Stimulated activated CD8-positive, alpha-beta memory T cell treated with anti-CD3 and anti-CD28 coated beads, Interleukin-12 subunit alpha, Interleukin-12 subunit beta, amount 100 ng/mL, for 24 hours (primary cell): ENCODE measurements at regions not wholly inside any gene's neighbourhood (a gene's known extent, or its start where the extent isn't known, plus 50 kb on each side); places are given as distances from the start of the nearest gene placed in this dataset.

ENCODE experiments used
- DNase-seq: peaks from one replicate; pipeline ENCODE4 v3.0.0-alpha.2; 2020; ENCODE audit errors: extremely low read depth

DNA sequence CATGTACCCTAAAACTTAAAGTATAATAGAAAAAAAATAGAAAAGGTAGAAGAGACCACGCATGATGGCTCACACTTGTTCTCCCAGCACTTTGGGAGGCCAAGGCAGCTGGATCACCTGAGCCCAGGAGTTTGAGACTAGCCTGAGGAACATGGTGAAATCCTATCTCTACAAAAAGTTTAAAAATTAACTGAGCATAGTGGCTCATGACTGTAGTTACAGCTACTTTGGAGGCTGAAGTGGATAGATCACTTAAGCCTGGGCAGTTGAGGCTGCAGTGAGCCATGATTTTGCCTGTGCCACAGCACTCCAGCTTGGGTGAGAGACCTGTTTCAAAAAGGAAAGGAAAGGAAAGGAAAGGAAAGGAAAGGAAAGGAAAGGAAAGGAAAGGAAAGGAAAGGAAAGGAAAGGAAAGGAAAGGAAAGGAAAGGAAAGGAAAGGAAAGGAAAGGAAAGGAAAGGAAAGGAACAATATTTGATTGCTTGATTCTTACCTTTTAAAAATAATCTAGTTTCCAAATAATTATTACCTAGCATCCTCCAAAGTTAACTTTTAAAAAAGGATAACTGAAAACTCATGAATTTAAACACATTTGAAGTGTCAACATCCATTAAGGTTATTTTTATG, 99.9 kb upstream of the PAX6 start:
- DNase-seq = no peak

DNA sequence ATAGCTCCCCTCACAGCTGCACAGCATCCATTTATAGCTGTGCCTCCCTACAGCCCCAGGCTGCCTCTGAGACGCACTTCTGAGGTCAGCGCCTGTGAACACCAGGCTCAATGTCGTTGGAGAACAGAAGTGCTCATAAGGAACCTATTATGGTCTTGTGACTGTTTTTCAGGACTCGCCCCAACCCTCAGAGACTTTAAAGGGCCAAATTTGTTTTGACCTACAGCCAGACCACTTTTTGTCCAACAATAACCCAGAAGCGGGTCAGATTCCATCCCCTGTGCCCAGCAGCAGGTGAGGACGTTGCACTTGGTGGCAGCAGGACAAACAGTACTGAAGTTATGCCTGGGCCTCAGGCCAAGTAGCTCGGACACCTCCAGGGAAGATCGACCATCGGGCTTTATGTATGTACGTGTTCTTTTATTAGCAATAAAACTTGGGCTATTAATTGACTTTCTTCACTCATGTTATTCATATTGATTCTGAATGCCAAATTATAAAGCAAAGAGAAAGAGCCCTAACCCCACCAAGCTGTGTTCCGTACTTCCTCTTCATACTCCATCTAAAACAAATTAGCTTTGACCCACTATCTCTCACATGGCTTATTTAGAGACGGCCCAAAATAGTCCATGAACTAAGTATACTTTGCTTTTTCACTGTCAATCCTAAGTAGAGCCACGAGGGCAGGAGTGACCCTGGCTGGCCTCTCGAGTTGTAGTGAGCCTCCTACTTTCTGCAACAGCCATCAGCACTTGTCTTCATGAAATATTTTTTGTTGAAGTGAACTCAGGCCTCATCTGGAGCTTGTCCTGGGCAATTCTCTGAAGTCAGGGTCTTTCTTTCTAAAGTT, 92.3 kb upstream of the PAX6 start:
- DNase-seq = no peak

DNA sequence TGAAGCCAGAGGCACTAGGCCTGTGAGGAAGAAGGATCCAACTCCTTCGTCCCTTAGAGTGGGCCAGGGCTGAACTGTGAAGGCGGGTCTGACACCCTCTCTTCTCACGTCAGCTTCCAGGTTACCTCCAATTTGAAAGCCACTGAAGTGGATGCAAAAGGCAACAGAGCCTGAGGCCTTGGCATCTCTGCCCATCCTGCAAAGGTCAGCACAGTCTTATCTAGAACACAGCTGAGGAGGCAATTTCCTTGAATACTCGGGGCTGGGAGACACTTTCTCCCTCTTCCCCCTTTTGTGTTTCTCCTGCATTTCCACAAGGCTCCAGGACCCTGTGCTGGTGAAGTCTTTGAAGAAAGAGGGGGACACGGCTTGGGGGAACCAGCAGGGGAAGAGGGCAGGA, 91.6 kb upstream of the PAX6 start:
- no peak for DNase-seq

DNA sequence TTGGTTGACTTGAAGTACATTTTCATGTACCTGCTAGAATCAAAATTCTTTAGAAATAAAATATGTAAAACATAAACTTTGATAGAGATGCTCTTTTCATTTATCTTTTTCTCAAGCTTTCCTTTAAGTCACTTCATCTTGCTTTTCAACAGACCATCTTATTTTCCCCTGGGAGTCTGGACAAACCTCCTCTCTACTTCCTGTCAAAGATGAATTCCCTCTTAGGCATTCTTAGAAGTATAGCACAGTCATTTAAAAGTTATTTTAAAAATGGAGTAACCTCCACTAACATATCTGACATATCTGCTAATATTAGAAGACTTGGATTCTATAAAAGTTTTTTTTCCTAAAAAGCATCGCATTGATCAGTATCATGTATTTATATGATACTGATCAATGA, 84.8 kb upstream of the PAX6 start:
- no peak for DNase-seq

DNA sequence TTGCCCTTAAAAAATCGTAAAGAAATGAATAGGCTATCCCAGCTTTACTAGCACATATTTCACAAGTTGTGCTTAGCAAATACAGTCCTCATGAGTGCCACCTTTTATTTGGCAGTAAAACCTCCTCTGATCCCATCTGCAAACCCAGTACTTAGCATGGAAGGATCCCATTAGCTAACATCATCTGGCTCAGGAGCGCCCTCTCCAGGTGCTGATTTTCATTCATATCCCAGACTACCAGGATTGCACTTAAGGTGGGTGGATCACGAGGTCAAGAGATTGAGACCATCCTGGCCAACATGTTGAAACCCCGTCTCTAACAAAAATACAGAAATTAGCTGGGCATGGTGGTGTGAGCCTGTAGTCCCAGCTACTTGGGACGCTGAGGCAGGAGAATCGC, 76.1 kb upstream of the PAX6 start:
- DNase-seq = no peak

DNA sequence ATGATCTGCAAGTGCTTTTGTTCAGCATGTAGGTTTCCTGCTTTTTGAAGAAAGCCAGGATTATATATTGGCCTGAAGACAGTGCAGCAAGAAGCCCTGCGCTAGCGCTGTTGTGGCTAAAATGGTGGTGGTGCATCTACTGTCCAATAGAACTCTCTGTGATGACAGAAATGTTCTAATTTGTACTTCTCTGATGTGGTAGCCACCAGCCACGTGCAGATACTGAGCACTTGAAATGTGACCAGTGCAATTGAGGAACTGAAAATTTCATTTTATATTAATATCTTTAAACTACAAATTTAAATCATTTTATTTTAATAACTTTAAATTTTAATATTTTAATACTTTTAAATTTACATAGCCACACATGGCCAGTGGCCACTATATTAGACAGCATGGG, 73.0 kb upstream of the PAX6 start:
- no peak for DNase-seq

DNA sequence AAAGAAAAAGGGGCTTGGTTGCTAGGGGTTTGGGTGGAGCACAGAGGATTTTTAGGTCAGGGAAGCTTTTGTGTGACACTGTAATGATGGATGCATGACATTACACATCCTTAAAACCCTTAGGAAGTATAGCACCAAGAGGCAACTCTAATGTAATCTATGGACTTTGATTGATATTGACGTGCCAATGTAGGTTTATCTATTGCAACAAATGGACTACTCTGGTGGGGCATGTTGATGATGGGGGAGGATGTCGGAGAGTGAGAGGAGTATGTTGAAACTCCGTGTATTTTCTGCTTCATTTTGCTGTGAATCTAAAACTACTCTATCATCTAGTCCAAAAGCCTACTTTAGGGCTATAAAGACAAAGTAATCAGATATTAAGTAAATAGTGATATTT, 72.3 kb upstream of the PAX6 start:
- DNase-seq = no peak

DNA sequence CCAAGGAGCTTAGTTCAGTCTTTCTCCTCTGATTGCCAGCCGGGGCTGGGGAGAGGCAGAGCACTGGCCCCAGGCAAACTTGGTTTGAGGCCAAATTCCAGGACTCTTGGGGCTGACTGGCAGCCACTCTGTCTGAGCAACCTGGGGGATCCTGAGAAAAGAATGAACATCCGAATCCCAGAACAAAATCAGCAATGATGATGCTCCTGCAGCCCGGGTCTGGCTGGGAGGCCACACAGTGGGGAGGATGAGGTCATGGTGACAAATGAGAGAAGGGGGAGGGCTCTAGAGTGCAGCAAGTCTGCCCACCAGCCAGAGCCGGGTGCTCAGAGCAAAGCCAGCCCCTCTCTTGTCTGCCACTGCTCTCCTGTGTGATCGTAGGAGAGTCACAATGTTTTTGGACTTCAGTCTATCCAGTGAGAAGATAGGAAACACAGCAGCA, 71.8 kb upstream of the PAX6 start:
- no peak for DNase-seq

DNA sequence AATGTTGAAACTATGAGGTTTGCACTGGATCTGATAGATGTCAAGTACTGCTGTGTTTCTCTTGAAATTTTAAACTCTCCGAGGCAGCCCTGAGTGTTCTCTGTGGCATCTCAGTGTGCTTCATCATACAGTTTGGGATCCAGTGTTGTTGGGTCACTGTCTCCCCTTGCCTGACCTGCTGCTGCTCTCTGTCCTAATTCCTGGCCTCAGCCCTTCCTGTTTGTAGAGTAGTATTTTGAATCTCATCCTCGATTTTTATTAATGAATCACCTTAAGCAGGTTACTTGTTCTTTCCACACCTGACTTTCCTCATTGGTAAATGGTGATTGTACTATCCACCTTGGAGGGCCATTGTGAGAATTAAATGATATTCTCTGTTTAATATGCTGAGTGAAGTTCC, 70.7 kb upstream of the PAX6 start:
- no peak for DNase-seq

DNA sequence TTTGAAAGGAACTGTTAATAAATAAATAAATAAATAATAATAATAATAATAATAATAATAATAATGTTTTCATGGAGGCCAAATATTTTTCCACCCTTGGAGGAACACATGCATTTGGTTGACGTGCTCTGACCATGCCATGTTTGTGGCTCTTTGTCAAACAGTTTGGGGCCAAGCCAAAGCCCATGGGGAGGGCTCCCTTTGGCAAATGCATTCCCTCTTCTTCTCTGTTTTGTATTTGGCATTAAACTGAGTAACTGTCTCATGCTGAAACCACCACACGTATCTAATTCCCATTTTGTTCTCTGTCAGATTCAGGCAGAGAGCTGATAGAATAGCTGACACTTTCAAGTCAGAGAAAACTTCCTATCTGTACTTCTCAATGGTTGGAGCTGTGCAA, 68.6 kb upstream of the PAX6 start:
- DNase-seq = no peak

DNA sequence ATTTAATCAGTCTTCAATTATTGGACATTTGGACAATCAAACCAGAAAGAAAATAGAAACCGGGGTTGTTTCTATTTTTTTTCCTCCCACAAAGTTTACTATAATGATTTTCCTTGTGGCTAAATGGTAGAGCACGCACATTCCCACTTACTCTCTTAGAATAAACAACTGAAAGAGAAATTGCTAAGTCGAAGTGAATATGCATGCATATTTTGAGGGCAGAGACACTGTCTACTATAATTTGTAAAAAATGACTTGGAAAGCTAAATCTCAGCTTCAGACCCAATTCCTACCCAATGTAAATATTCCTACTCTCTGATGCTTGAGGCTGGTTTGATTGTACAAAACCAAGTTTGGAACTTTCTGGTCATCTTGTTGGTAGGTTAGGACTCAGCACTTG, 66.7 kb upstream of the PAX6 start:
- DNase-seq = no peak

DNA sequence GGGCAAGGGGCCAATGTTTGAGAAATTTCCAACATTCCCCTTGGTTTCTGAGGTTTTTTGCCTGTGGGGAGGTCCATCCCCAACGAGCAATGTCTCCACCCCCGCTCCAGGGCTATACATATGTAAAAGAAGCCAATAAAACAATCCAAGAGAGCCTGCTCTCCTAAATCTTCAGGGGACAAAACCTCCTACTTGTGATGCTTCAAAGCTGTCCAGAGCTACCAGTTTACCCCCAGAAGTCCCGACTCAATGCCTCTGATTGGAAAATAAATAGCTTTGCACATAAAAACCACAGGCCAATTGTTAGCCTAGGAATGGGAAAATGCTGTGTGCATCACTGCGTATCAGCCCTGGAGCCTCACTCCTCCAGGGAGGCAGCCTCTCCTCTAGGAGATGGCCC, 66.0 kb upstream of the PAX6 start:
- no peak for DNase-seq

DNA sequence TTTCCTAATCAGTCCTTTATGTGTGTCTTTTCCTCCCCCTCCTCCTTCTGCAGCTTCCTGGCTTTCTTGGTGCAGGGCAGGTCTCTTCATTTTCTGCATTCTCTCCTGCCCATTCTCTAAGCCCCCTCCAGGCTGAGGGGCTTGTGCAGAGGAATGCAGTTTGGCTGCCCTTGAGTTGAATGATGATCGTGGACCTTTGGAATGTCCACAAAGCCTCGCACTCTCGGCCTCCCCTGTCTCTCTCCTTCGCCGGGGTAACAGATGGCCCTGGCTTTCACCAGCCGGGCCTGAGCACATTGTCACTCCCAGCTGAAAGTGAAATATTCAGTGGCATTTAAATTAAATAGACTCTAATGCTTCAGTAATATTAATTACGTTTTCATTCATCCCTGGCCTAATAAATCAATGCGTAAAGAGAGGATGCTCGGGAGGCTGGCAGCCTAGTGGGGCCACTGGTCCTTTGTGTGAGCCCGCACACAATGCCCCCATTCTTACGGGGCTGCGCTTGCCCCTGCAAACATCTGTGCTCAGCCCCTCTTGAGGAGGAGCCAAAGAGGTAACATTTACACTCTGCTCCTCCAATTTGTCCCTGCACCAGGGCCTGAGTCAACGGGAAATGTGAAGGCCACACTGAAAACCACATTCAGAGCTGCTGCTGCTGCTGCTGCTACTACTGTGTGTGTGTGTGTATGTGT, 64.9 kb upstream of the PAX6 start:
- no peak for DNase-seq

DNA sequence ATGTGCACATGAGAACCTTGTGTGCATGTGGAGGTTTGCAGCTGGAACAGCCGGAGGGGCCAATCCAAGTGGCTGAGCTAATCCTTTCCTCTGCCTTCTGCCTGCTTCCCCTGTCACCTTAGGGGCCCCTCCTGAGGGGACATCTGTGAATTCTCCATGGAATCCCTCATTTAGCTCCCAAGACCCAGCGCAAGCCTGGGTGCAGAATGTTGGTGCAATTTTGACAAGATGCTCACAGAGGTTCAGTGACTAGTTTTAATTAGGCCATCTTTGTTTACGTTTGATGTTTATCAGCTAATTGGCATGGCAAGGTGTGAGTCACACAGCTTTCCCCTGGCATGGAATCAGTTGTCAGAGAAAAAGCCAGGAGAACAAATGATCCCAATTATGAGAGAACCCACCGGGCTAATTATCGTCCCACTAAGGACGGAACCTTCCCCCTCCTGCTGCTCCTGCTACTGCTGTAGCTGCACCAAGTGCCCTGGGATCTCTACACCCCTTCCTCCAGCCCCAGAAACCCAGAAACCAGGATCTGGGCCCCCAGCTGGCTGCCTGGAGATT, 63.6 kb upstream of the PAX6 start:
- DNase-seq = no peak

DNA sequence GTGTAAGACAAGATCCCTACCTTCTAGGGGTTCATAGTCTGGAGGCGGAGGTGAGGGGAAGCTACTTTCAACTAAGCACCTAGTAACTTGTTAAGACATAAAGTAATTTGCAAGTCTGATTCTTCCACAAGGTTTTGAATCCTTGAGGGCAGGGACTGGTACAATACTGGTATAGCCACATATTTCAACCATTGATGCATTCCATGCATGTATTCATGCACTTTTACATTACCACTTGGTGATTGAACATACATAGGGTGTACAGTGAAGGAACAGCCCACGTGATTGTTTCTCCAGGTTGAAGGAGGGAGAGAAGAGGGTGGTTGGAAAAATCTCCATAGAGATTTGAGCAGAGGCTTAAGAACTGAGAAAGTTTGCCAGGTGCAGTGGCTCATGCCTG, 62.0 kb upstream of the PAX6 start:
- no peak for DNase-seq

DNA sequence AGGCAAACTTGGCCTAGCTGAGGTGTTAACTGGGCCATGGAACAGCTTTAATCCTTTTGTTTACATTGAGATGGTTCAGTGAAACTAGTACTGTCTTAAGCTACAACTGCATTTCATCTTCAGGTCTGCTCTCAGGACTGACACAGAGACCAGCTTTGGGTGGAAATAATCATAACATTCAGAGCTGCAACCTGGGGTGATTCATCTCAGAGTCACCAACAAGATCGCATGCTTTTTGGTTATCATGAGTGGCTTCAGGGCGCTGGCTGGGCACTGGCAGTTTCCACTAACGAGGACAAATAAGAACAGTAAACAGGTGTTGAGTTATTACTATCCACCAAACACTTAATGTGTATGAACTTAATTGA, 60.9 kb upstream of the PAX6 start:
- DNase-seq = no peak

DNA sequence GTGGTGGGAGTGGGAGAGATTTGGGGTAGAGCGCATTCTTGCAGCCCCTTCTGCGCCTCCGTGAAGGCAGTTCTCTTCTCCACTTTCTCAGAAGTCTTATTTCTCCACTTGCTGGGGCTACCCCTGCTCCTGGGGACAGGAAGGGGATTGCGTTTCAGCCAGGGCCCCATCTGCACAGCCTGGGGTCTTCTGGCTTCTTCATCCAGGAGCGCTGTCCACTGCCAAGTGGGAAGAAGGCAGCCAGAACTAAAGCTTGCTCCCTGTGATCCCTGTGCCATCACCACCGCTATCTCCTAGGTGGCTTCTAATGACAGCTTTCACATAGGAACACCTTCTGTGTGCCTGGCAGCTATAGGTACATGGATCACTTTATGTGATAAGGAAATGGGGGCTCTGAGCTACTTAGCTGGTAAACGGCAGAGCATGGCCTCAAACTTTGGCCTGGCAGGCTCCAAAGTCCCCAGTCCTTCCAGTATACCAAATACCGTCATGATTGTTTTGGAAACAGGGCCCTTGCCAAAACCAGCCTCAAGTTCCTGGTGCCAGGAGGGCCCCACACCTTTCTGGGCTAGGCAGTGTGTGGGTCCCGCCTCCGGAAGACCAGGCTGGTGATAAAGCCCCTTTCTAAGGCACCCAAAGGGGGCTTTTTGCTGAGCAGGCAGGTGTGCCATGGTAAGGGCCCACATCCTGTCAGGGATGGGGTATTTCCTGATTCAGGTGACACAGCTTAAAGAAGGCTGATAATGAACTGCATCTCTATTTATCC, 60.4 kb upstream of the PAX6 start:
- DNase-seq = no peak

DNA sequence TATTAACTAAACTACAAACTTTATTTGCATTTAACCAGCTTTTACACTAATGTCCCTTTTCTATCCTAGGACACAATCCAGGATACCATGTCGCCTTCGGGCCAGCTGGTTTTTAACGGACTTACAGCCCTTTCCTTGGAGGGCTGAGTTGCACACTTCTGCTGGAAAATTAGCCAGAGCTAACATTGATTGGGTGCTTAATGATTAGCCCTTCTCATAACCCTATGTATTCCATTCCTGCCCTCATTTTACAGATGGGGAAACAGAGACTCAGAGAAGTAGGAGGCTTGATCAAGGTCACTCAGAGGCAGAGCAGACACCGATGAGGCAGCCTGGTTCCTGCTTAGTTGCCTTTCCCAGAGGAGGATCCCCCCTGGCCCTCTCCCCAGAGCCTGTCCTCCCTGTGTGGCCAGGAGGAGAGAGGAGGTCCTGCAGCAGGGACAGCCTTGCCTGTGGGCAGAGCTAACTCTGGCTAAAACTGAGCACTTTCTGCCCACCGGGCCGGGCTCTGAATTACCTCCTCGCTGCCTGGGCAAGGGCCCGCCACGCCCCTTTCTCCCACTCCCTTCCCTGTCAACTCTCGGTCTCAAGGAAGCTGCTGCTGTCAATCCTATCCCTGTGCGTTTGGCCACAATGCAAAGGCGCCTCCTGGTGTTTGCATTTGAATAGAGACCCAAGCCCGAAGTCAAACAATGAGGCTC, 59.6 kb upstream of the PAX6 start:
- DNase-seq = no peak

DNA sequence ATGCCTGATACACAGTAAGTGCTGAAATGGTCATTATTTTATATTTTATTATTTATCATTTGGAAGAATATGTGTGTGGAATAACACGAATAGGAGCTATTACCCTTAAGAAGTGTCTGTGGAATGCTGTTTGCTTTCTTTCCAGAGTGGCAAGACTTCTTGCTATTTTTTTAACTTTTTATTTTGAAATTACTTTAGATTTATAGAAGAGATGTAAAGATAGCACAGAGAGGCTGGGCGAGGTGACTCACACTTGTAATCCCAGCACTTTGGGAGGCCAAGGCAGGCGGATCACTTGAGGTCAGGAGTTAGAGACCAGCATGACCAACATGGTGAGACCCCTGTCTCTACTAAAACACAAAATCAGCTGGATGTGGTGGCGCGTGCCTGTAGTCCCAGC, 58.9 kb upstream of the PAX6 start:
- no peak for DNase-seq

DNA sequence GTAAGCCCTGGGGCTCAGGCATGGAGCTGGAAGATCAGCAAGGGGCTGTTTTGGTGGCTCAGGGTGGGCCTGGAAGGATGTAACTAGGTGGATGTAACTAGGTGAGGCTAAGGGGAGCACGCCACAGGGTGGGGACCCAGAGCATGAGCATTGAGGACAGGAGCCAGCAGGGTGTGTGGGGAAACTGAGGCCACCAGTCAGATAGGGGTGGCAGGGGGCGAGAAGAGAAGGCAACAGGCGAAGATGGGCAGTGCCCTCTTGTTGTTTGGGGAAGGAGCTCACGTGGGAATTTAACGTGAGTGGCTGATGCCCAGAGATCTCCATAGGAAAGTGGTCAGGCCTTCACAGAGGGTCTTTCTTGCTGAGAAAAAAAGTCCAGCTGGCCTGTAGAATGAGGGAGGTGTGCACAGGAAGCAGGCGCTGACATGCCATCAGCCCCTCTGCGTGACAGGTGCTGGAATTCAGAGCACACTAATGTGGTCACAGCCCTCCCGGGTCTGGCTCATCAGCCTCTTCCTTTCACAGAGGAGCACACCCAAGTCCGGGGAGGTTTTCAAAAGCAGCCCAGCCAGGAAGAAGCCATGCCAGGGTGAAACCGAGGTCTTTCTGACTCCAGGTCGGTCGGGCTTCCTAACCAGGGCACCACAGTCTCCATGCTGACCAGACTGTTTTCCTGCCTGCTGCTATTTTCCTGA, 54.6 kb upstream of the PAX6 start:
- no peak for DNase-seq
